Activated naive CD4-positive, alpha-beta T cell treated with anti-CD3 and anti-CD28 coated beads for 36 hours (primary cell): ENCODE measurements at regions not wholly inside any gene's neighbourhood (a gene's known extent, or its start where the extent isn't known, plus 50 kb on each side); places are given as distances from the start of the nearest gene placed in this dataset.

ENCODE experiments used
- CTCF ChIA-PET: fragments of 350-600 bp; sonication (Branson Sonifier 250); formaldehyde crosslinking; loops from one replicate; lab custom pipeline; 2021; ENCODE audit warnings: antibody characterized with exemption; lab: Charles Lee
- DNase-seq: peaks from one replicate; pipeline ENCODE4 v3.0.0-alpha.2; 2020
- H3K27ac Mint-ChIP-seq: one replicate; pipeline ENCODE4 v1.8.0; 2021; ENCODE audit warnings: mild to moderate bottlenecking, mixed read lengths
- H3K27me3 Mint-ChIP-seq: one replicate; pipeline ENCODE4 v1.8.0; 2021; ENCODE audit warnings: low read depth, mixed read lengths
- H3K36me3 Mint-ChIP-seq: one replicate; pipeline ENCODE4 v1.8.0; 2021; ENCODE audit warnings: low read depth, mixed read lengths
- H3K4me1 Mint-ChIP-seq: one replicate; pipeline ENCODE4 v1.8.0; 2021; ENCODE audit warnings: low read depth, mixed read lengths
- H3K4me3 Mint-ChIP-seq: one replicate; pipeline ENCODE4 v1.8.0; 2021; ENCODE audit warnings: mild to moderate bottlenecking, moderate library complexity, mixed read lengths
- H3K9me3 Mint-ChIP-seq: one replicate; pipeline ENCODE4 v1.8.0; 2021; ENCODE audit warnings: mixed read lengths
- intact Hi-C: fragments of 100-400 bp; cut with micrococcal nuclease; formaldehyde crosslinking; loops from one replicate; pipeline ENCODE4 v1.15.1; 2023

DNA sequence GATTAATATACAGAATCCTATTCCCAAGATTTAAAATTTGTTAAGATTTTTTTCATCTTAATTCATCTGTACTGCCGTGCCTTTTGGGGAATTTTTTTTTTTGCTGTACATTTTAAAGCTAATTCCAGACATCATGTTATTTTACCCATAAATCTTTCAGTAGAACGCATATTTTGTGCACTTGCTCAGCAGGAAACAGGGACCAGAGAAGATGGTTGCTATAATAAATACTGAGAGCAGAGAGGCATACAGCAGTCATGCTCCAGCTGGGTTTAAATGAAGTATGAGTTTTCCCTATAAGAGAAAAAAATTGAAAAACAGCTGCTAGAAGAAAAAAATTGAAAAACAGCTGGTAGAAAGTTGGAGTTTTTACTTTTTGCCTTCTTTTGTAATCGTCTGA lies 196.9 kb upstream of the PUM3 start:
- CTCF ChIA-PET: no interaction called here
- H3K4me3 Mint-ChIP-seq: no peak overlapping the region
- H3K4me1 Mint-ChIP-seq: no peaks in the 10 kb centered on the region
- DNase-seq: no peak
- H3K27me3 Mint-ChIP-seq: peaks cover 2% of the 10 kb centered on the region
- no peak overlapping the region for H3K27ac Mint-ChIP-seq
- intact Hi-C loops: no loop called here
- no peaks in the 10 kb centered on the region for H3K9me3 Mint-ChIP-seq
- H3K36me3 Mint-ChIP-seq: no peaks in the 10 kb centered on the region

DNA sequence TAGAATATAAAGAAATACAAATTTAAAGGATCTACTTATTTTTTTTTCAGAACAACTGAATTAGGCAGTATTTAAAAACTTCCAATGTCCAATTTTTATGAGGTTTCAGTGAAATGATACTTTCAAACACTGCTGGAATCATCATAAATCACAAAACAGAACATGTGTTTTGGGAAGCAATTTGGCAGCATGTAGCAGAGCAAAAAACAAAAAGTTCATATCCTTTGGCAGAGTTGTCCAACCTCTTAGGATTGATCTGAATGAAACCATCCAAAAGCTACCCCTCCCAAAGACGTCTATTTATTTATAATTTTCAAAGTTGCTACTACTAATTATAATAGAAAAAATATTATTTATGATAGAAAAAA lies 192.4 kb upstream of the PUM3 start:
- Mint-ChIP-seq H3K4me1 (no peaks in the 10 kb centered on the region), H3K9me3 (no peaks in the 10 kb centered on the region), H3K27ac (no peak overlapping the region), H3K36me3 (no peaks in the 10 kb centered on the region), H3K27me3 (peaks cover 10% of the 10 kb centered on the region), H3K4me3 (no peak overlapping the region)
- intact Hi-C loops: no loop called here
- CTCF ChIA-PET: no interaction called here
- no peak for DNase-seq

DNA sequence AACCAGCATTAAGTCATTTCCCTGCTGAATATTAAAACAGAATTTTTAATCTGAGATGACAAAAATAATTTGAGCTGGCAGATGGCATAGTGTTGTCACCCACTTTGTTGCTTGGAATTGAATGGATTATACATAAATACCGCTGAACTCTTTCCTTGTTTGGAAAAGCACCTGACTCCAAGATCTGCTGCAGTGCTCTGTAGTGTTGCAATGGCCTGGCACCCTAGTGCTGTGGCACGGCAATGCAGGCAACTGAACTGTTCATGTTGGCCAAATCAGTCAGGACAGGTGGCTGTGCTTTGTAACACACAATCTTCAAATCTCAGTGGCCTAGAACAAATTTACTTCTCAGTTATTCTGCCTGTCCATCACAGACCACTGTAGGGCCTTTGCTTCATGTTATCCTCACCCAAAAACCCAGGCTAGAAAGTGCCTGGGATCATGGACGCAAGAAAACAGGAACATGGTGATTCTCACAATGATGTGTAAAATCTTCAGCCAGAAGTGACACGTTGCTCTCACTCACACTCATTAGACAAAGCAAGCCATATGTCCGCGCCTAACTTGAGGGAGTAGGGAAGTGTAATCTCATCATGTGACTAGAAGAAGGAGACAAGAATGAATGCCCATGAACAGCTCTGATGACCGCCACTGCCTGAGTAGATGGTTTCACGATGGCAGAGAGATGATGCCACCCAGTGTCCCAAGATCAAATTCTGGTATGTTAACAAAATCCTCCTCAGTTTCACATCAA lies 191.9 kb upstream of the PUM3 start:
- H3K36me3 Mint-ChIP-seq: no peaks in the 10 kb centered on the region
- no peaks in the 10 kb centered on the region for H3K4me1 Mint-ChIP-seq
- no peak for DNase-seq
- no peak overlapping the region for H3K4me3 Mint-ChIP-seq
- CTCF ChIA-PET: no interaction called here
- intact Hi-C loops: no loop called here
- H3K27ac Mint-ChIP-seq: no peak overlapping the region
- peaks cover 10% of the 10 kb centered on the region for H3K27me3 Mint-ChIP-seq
- no peaks in the 10 kb centered on the region for H3K9me3 Mint-ChIP-seq

DNA sequence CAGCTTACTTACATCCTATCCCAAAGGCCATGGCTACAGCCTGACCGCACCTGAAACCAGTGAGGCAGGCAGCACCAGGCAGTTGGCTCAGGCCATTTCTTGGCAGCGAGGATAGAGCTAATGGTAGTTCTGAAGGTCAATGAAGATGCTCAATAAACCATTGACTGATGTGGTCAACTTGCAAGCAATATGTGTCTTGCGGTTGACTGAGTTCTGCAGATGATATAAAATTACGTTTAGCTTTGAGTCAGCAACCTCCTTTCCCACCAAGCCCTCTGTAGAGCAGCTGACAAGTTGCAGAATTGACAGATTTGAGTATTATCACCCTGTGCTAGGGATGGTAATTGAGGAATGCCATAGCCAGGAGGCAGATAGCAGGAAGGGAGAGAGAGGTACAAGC lies 189.0 kb upstream of the PUM3 start:
- no peaks in the 10 kb centered on the region for H3K4me1 Mint-ChIP-seq
- no peaks in the 10 kb centered on the region for H3K36me3 Mint-ChIP-seq
- CTCF ChIA-PET: no interaction called here
- intact Hi-C loops: no loop called here
- peaks cover 10% of the 10 kb centered on the region for H3K27me3 Mint-ChIP-seq
- H3K9me3 Mint-ChIP-seq: no peaks in the 10 kb centered on the region
- no peak for DNase-seq
- no peak overlapping the region for H3K27ac Mint-ChIP-seq
- H3K4me3 Mint-ChIP-seq: no peak overlapping the region

DNA sequence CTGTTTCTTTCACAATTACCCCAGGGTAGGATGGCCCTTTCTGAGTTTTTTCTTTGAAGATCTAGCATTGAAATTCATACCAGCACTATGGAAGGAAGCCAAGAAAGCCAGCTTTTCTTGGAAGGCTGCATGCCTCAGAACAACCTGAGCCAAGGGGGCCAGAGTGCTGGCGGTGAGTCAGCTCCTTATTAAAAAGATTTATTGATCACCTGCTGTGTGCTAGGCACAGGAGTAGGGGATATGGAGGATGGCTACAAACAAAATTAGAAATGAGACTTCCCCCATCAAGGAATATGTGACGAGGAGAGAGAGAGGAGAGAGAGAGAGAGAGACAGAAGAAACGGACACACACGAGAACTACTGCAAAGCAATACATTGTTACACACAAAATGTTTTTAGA lies 184.6 kb upstream of the PUM3 start:
- no peak overlapping the region for H3K27ac Mint-ChIP-seq
- peaks cover 8% of the 10 kb centered on the region for H3K27me3 Mint-ChIP-seq
- H3K9me3 Mint-ChIP-seq: no peaks in the 10 kb centered on the region
- H3K4me1 Mint-ChIP-seq: no peaks in the 10 kb centered on the region
- H3K36me3 Mint-ChIP-seq: no peaks in the 10 kb centered on the region
- intact Hi-C loops: no loop called here
- no peak overlapping the region for H3K4me3 Mint-ChIP-seq
- CTCF ChIA-PET: no interaction called here
- DNase-seq: no peak

DNA sequence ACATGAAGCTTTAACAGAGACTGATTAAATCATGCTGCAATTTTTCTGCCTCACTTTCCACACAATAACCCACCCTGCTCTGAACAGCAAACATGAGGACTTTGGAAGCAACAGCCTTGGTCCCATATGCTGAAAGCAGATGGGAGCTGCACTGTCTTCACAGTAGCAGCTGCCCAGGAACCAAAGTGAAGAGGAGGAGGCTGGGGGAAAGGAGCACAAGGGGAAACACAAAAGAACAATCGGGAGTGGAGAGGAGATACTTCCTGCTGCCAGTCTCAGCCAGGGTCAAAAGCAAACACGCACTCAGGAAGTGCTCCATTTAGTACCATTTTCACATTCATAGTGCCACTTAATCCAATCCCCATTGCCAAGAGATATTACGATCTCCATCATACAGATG lies 183.3 kb upstream of the PUM3 start:
- no peaks in the 10 kb centered on the region for H3K9me3 Mint-ChIP-seq
- CTCF ChIA-PET: no interaction called here
- H3K27ac Mint-ChIP-seq: no peak overlapping the region
- peaks cover 13% of the 10 kb centered on the region for H3K27me3 Mint-ChIP-seq
- no peak overlapping the region for H3K4me3 Mint-ChIP-seq
- intact Hi-C loops: no loop called here
- DNase-seq: no peak
- no peaks in the 10 kb centered on the region for H3K36me3 Mint-ChIP-seq
- no peaks in the 10 kb centered on the region for H3K4me1 Mint-ChIP-seq

DNA sequence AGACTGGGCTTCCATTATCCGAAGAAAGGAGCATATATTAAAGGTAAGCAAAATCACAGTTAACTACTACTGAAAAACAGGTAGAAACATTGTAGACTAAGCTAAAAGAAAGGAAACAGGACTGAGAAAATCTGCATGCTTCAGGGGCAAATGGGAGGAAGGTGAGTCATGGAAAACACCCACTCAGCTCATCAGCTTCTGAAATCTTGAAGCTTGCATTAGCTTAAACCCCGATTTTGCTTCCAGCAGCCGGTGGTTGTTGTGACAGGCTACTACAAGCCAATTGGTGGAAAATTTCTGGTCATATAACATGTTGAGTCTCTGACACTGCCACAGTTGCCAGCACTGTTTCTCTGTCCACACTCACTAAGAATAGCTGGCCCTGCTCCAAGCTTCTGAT lies 179.6 kb upstream of the PUM3 start:
- DNase-seq: no peak
- Mint-ChIP-seq H3K27ac (no peak overlapping the region), H3K36me3 (no peaks in the 10 kb centered on the region), H3K4me1 (no peaks in the 10 kb centered on the region), H3K27me3 (peaks cover 13% of the 10 kb centered on the region), H3K9me3 (no peaks in the 10 kb centered on the region), H3K4me3 (no peak overlapping the region)
- intact Hi-C loops: no loop called here
- CTCF ChIA-PET: interaction anchor here (0.9 kb wide), 1 partner anchor 159 kb away, joined by 3 read pairs; no protein-coding TSS in a partner anchor

DNA sequence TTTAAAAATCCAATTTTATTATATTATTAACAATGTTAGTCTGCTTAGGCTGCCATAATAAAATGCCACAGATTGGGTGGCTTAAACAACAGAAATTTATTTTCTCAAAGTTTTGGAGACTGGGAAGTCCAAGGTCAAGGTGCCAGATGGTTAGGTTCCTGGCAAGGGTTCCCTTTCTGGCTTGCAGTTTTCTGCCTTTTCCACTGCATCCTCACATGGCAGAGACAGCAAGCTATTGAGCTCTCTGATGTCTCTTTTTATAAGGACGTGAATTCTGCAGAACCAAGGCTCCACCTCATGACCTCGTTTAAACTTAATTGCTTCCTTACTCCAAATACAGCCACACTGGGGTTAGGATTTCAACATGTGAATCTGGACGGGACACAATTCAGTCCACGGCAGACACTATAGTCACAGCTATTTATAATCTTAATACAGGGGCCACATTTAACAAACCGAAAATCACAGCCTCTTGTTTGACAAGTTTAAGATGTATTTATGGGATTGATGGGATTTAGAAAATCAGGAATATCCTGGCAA lies 174.9 kb upstream of the PUM3 start:
- Mint-ChIP-seq H3K4me3 (no peak overlapping the region), H3K4me1 (no peaks in the 10 kb centered on the region), H3K9me3 (no peaks in the 10 kb centered on the region), H3K27ac (no peak overlapping the region), H3K27me3 (peaks cover 6% of the 10 kb centered on the region), H3K36me3 (no peaks in the 10 kb centered on the region)
- CTCF ChIA-PET: no interaction called here
- no peak for DNase-seq
- intact Hi-C loops: no loop called here

DNA sequence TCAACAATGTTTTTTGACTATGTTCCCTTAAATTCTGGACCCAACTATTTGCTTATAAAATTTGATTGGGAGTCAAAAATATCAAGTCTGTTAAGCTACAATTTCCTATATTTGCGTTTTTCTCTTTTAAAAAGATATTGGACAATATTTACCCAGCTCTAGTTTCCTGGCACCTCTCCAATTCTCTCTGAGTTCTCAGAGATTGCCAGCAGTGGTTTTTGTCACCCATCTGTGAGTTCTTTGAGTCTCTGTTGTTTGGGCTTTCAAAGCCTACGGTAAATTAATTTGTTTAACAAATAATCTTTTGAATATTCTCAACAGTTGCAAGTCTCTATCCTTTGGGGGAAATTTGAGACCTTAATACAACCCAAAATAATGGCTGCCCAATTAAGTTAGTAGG lies 174.2 kb upstream of the PUM3 start:
- Mint-ChIP-seq H3K27me3 (peaks cover 3% of the 10 kb centered on the region), H3K4me3 (no peak overlapping the region), H3K36me3 (no peaks in the 10 kb centered on the region), H3K4me1 (no peaks in the 10 kb centered on the region), H3K9me3 (no peaks in the 10 kb centered on the region), H3K27ac (no peak overlapping the region)
- intact Hi-C loops: no loop called here
- CTCF ChIA-PET: no interaction called here
- no peak for DNase-seq

DNA sequence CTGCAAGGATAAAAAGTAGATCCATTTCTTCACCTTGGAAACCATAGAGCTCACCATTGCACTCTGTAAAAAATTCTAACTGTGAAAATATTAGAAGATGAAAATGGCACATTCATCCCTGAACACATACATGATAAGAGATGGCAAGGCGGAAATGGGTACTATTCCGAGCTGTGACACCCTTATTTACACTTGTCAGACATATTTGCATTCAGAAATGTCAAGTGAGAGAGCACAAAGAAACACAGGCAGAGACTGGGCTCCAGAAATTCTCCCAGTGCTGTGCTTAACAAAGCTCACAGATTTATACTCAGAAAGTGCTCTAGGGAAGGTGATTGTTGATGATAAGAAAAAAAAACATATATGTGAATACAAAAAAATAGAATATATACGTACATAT lies 170.3 kb upstream of the PUM3 start:
- H3K9me3 Mint-ChIP-seq: peaks cover 4% of the 10 kb centered on the region
- H3K4me3 Mint-ChIP-seq: no peak overlapping the region
- CTCF ChIA-PET: no interaction called here

DNA sequence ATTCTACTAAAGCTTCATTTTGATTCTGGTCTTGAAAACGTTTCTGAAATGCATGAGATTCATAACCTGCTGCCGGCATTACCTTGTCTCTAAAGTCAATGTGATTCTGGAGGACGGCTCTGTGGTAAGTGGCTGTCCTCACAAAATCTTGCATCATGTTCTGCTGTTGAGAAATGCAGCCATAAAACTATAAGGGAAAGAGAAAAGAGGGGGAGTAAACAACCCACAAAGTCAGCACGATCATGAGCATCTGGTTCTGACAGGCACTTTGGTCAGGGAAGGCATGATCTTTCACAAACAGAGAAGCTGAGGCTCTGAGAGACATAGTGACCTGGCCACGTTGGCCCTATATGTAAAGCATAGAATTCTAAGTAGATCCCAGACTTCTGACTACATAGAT lies 168.9 kb upstream of the PUM3 start:
- H3K4me3 Mint-ChIP-seq: no peak overlapping the region
- H3K4me1 Mint-ChIP-seq: no peaks in the 10 kb centered on the region
- H3K9me3 Mint-ChIP-seq: peaks cover 4% of the 10 kb centered on the region
- DNase-seq: no peak
- CTCF ChIA-PET: interaction anchor here (0.7 kb wide), 1 partner anchor 138 kb away, joined by 4 read pairs; no protein-coding TSS in a partner anchor
- no peak overlapping the region for H3K27ac Mint-ChIP-seq
- H3K27me3 Mint-ChIP-seq: no peaks in the 10 kb centered on the region
- intact Hi-C loops: no loop called here
- H3K36me3 Mint-ChIP-seq: no peaks in the 10 kb centered on the region

More for the DNA sequence above, 170.3 kb upstream of the PUM3 start:
- Mint-ChIP-seq H3K27ac (no peak overlapping the region), H3K27me3 (no peaks in the 10 kb centered on the region), H3K36me3 (no peaks in the 10 kb centered on the region), H3K4me1 (no peaks in the 10 kb centered on the region)
- intact Hi-C loops: no loop called here
- DNase-seq: no peak

DNA sequence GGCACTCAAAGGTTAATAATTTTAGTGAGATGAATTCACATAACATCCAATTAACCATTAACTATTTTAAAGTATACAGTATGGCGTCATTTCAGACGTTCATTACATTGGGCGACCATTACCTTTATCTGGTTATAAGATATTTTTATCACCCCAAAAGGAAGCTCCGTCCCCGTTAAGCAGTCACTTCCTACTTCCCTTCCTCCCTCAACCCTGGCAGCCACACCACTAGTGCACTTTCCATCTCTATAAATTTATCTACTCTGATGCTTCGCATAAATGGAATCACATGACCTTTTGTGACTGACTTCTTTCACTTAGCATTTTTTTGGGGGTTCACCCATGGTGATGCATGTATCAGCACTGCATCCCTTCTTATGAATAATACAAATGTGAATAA lies 168.3 kb upstream of the PUM3 start:
- CTCF ChIA-PET: no interaction called here

DNA sequence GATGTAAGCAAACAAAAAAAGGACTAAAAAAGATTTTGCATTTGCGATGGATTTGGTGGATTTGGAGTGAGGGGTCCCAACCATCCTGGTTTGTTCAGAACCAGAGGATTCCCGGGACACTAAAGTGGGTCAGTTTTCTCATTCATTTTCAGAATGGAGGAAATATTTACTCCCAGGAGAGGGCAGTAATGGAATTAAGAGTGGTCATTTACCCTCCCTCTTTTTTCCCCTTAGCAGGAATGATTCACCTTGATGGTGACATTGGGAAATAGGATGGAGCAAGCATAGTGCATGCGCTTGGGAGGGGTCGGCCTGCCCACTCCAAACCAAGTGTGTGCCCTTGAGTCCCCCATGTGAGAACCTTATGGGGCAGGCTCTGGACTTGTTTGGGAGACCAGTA lies 164.2 kb upstream of the PUM3 start:
- no peak for DNase-seq
- CTCF ChIA-PET: no interaction called here
- Mint-ChIP-seq H3K9me3 (peaks cover 4% of the 10 kb centered on the region), H3K4me3 (no peak overlapping the region), H3K27ac (no peak overlapping the region), H3K27me3 (peaks cover 3% of the 10 kb centered on the region), H3K36me3 (no peaks in the 10 kb centered on the region), H3K4me1 (no peaks in the 10 kb centered on the region)
- intact Hi-C loops: no loop called here

More for the DNA sequence above, 168.3 kb upstream of the PUM3 start:
- H3K4me3 Mint-ChIP-seq: no peak overlapping the region
- no peaks in the 10 kb centered on the region for H3K36me3 Mint-ChIP-seq
- H3K4me1 Mint-ChIP-seq: no peaks in the 10 kb centered on the region
- DNase-seq: no peak
- no peaks in the 10 kb centered on the region for H3K27me3 Mint-ChIP-seq
- no peak overlapping the region for H3K27ac Mint-ChIP-seq
- H3K9me3 Mint-ChIP-seq: peaks cover 4% of the 10 kb centered on the region
- intact Hi-C loops: no loop called here
